ENCODE measurements at regions not wholly inside any gene's neighbourhood (a gene's known extent, or its start where the extent isn't known, plus 50 kb on each side); places are given as distances from the start of the nearest gene placed in this dataset.

GRCh38 chr7:41257660-41258059, 445.2 kb downstream of the INHBA start:
- TF ChIP-seq CTCF (conservative IDR thresholded peaks at IDR 0.05; ENCODE audit: low read length) (no peak), EZH2phosphoT487 (IDR thresholded peaks at IDR 0.05; ENCODE audit: borderline replicate concordance, low read depth, low read length) (no peak)
